ENCODE measurements at regions not wholly inside any gene's neighbourhood (a gene's known extent, or its start where the extent isn't known, plus 50 kb on each side); places are given as distances from the start of the nearest gene placed in this dataset.

- Histone ChIP-seq H3K4me3 (no peak overlapping the region), H3K27ac (no peak overlapping the region), H3K9me3 (replicated peaks in 1 of 3) (no peaks in the 10 kb centered on the region), H3K4me1 (replicated peaks in 1 of 2) (no peaks in the 10 kb centered on the region), H3K27me3 (no peaks in the 10 kb centered on the region), H3K36me3 (replicated peaks in 1 of 2) (no peaks in the 10 kb centered on the region)
- 79 to 96% (median 87%) methylated on average over 1 of the region's 1 CpG for WGBS, 4 donors
- TF ChIP-seq CTCF (IDR thresholded peaks at IDR 0.05) (no peak), POLR2A (IDR thresholded peaks at IDR 0.05) (no peak)
- no peak for DNase-seq
- intact Hi-C loops (cut with DNase I): no loop called here
Observed at GRCh38 chr1:83775977-83776603, 222.8 kb downstream of the TTLL7 start.

GRCh38 chr1:83773059-83773458, 225.9 kb downstream of the TTLL7 start:
- H3K36me3 ChIP-seq (replicated peaks in 1 of 2): no peaks in the 10 kb centered on the region
- intact Hi-C loops (cut with DNase I): no loop called here
- no peaks in the 10 kb centered on the region for H3K4me1 ChIP-seq (replicated peaks in 1 of 2)
- no peak overlapping the region for H3K27ac ChIP-seq
- H3K9me3 ChIP-seq (replicated peaks in 1 of 3): no peaks in the 10 kb centered on the region
- 75 to 79% (median 78%) methylated on average over 4 of the region's 4 CpGs for WGBS, 4 donors
- no peaks in the 10 kb centered on the region for H3K27me3 ChIP-seq
- DNase-seq: no peak
- H3K4me3 ChIP-seq: no peak overlapping the region
- TF ChIP-seq POLR2A (IDR thresholded peaks at IDR 0.05) (no peak), CTCF (IDR thresholded peaks at IDR 0.05) (no peak)

- no peak overlapping the region for H3K4me3 ChIP-seq
- H3K36me3 ChIP-seq (replicated peaks in 1 of 2): no peaks in the 10 kb centered on the region
- no peak overlapping the region for H3K27ac ChIP-seq
- H3K4me1 ChIP-seq (replicated peaks in 1 of 2): no peaks in the 10 kb centered on the region
- intact Hi-C loops (cut with DNase I): no loop called here
- no peaks in the 10 kb centered on the region for H3K9me3 ChIP-seq (replicated peaks in 1 of 3)
- DNase-seq: no peak
- TF ChIP-seq CTCF (IDR thresholded peaks at IDR 0.05) (no peak), POLR2A (IDR thresholded peaks at IDR 0.05) (no peak)
- H3K27me3 ChIP-seq: no peaks in the 10 kb centered on the region
Observed at GRCh38 chr1:83770319-83770661, 228.6 kb downstream of the TTLL7 start.

- no peaks in the 10 kb centered on the region for H3K9me3 ChIP-seq (replicated peaks in 1 of 3)
- TF ChIP-seq POLR2A (IDR thresholded peaks at IDR 0.05) (no peak), CTCF (IDR thresholded peaks at IDR 0.05) (no peak)
- no peak overlapping the region for H3K4me3 ChIP-seq
- H3K27me3 ChIP-seq: no peaks in the 10 kb centered on the region
- 55 to 61% (median 58%) methylated on average over 3 of the region's 3 CpGs for WGBS, 4 donors
- H3K27ac ChIP-seq: no peak overlapping the region
- H3K4me1 ChIP-seq (replicated peaks in 1 of 2): no peaks in the 10 kb centered on the region
- intact Hi-C loops (cut with DNase I): no loop called here
- H3K36me3 ChIP-seq (replicated peaks in 1 of 2): no peaks in the 10 kb centered on the region
- DNase-seq: no peak
Observed at GRCh38 chr1:83769594-83770318, 229.2 kb downstream of the TTLL7 start.

Measured in adrenal gland (tissue), 9 donors.